OCI-LY3 (cell line): ENCODE measurements at regions not wholly inside any gene's neighbourhood (a gene's known extent, or its start where the extent isn't known, plus 50 kb on each side); places are given as distances from the start of the nearest gene placed in this dataset.

Experiments
- CTCF ChIP-seq: fragments of 200-600, 300-600 bp; sonication (generic); IDR thresholded peaks from 2 replicates; pipeline ENCODE4 v1.5.1; 2014; ENCODE audit warnings: antibody characterized with exemption, low read length, low read depth
- EZH2phosphoT487 ChIP-seq: fragments of 200-600 bp; shearing (Covaris generic); IDR thresholded peaks from 2 replicates; pipeline ENCODE4 v1.6.1; 2018; ENCODE audit warnings: antibody characterized with exemption, mixed run types, low read depth

- TF ChIP-seq CTCF: no peak
- TF ChIP-seq EZH2phosphoT487: no peak
Measured at GRCh38 chr16:48846277-48846676, 236.3 kb upstream of the N4BP1 start.
